ENCODE measurements at regions not wholly inside any gene's neighbourhood (a gene's known extent, or its start where the extent isn't known, plus 50 kb on each side); places are given as distances from the start of the nearest gene placed in this dataset.

DNA sequence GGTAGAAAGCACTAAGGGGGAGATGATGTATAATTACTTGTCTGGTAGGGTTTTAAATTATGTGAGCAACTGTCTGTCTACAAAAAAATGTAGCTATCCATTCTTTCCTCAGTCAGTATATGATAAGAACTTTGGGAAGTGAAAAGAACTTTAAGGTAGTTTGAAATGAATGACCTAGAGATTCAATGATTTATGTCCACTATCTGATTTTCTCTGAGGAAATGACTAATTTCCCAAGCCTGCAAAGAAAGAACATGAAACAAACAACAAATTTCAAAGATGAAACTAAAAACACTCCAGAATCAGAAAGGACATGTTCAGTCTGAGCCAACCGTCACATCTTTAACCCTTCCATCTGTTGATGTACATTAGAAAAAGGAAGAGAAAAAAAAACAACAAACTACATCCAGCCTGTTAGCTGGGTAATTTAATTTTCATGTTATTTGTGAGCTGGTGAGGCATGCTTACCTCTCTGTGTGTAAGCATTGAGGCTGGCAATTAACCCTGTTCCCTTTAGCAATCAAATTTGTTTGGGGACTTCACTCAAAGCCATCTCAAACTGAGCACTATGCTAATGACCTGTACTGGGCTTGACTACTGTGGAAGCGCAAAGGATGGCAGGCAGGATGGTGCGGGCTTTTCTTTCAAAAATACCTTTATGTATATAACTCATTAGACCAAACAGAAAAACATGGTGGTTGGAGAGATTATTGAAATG, 220.1 kb downstream of the TUSC7 start:
- DNase-seq (ENCODE audit: low read depth in 2 of 2), result no peak

DNA sequence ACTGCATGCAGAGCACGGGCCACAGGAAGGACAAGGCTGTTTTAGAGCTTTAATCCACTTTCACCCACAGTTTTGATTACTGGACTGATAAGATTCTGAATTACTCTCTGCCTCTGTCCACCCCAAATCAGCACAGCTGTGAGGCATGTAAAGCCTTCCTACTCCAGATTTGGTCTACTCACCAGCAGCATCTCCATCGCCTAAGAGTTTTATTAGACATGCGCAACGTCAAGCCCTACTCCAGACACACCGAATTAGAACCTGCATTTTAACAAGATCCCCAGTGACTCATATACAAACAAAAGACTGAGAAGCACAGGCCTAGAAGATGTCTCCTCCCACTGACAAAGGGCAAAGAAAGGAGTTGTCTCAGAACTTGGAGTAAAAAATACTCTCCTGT, 221.2 kb downstream of the TUSC7 start:
- DNase-seq (ENCODE audit: low read depth in 2 of 2), result no peak

DNA sequence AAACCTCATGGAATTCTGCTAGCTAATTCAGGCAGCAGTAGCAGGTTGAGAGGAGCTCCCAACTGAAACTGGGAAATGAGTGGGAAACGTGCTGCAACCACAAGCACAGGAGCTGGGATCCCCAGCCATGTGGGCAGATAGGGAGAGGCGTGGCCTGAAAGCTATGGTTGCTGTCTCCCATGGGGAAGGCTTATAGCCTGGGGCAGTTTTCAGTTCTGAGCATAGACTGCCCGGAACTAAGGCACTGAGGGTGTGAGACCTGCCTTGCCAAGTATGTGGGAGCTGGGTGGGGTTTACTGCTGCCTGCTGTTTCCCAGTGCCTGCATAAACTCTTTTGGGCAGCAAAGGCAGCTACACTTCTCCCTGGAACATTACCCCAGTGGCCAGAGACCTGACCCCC, 229.5 kb downstream of the TUSC7 start:
- DNase-seq (ENCODE audit: low read depth in 2 of 2), result no peak

DNA sequence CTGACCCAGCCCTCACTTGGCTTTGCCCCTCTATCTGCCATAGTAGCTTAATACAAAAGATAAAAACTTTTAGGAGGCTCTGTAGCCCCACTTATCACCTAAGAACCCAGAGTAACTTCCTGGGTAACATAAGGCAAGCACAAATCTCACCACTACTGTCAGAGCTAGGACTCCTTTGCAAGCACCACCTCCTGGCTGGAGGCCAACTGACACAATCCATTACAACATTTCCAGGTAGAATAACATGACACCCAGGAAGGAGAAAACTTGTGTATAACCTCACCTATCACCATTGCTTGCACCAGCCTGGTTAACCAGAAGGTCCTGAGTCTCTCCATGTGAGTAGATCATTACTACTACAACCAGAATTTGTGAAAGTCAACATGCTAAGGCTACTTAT, 230.0 kb downstream of the TUSC7 start:
- no peak for DNase-seq (ENCODE audit: low read depth in 2 of 2)

DNA sequence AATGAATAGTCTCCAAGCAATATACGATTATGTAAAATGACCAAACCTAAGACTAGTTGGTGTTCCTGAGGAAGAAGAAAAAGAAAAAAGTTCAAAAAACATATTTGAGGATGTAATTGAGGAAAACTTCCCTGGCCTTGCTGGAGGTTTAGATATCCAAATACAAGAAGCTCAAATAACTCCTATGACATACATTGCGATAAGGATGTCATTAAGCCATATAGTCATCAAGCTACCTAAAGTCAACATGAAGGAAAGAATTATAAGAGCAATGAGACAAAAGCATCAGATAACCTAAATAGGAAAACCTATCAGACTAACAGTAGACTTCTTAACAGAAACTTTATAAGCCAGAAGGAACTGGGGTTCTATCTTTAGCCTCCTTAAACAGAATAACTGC, 231.1 kb downstream of the TUSC7 start:
- no peak for DNase-seq (ENCODE audit: low read depth in 2 of 2)

DNA sequence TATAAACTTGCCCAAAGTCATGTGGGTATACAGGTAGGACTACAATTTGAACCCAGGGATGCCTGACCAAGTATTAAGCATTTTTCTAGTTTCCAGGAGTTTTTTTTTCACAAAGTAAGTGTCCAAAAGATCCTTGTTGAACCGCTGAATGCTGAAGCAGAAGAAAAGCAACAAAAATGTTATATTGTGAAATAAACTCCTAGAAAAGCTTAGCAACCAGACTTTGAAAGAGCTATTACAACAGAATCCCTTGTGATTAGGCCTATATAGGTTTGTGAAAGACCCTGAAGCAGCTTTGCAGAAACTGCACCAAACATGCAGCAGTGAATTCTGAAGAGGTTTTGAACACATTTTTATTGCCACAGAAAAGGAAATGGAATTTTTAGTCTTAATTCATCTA, 236.8 kb downstream of the TUSC7 start:
- no peak for DNase-seq (ENCODE audit: low read depth in 2 of 2)

DNA sequence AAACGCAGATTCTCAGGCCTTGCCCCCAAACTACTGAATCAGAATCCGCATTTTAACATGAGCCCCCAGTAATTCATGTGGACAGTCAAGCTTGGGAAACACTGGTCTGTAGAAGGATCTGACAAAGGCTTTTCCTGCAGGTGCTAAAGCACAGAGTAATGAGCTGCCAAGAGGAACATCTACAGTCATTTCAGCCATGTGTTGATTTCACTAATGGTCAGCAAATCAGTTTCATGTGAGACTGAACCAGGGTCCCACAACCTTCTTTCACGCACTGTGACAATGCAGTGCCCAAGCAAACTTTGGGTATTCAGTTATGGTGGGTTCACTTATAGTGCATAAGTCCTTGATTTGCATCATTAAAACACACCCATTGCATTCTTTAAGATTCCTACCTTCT, 237.6 kb downstream of the TUSC7 start:
- no peak for DNase-seq (ENCODE audit: low read depth in 2 of 2)

DNA sequence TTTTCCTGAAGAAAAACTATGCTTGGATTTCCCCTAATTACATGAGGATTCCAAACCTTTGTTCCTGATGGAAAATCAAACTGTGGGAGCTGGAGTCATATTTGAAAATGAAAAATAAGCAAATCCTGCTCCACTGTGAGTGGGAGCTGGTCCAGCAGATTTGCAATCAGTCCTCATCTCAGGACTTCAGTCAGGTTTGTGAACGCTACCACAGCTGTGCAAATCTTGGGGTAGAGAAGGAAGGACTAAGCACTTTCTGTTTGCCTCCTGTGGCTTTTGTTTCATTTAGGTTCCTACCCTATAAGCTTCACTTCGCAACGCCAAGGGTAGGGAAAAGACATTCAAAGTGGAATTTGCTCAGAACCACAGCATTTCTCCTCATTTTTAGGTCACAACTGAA, 238.2 kb downstream of the TUSC7 start:
- DNase-seq (ENCODE audit: low read depth in 2 of 2), result no peak

DNA sequence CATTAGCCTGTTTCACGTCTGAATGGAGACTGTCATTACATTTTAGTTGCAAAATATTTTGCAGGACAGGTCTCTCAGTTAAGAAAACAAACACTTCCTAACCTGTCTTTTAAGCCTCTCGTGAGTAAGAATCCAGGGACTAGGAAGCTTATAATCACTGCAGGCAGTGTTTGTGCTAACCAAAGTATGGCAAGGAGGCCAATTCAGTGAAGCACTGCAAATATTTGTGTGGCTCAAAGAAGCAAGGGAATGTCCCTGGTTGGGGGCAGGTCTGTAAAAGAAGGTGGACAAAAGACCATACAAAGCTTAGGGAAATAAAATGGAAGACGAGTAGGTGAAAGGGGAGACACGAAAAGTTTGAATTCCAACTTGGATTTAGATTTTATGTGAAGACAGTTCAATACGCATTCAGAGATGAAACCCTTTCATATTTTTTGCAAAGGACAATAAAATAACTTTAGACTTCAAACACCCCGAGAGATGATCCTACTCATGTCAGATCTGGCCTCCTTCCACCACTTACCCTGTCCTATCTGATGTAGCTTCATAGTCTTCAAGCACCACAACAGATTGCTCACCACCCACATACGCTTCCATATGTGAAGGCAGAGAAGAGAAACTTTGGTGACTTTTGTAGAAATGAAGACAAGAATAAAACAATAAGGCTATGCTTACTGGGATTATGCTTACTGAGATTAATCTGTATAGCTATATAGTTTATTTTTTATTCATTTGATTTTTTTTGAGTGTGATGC, 240.9 kb downstream of the TUSC7 start:
- no peak for DNase-seq (ENCODE audit: low read depth in 2 of 2)

DNA sequence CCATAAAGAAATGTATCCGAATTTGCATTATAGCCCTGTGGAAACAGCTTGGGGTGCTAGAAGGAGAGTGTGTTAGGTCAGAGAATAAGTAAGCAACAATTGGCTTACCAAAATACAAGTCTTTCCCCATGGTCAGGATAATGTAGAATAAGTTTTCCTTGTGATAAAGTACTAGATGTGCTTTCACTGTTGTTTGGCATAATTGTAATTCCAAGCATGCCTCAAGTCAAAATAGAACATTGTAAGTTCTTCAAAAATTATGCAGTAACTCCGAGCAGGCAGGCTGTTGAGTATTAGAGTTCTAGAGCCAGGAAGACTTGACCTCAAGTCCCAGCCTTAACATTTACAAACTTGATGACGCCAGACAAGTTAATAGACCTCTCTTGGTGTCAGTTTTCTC, 242.0 kb downstream of the TUSC7 start:
- DNase-seq (ENCODE audit: low read depth in 2 of 2), result no peak

DNA sequence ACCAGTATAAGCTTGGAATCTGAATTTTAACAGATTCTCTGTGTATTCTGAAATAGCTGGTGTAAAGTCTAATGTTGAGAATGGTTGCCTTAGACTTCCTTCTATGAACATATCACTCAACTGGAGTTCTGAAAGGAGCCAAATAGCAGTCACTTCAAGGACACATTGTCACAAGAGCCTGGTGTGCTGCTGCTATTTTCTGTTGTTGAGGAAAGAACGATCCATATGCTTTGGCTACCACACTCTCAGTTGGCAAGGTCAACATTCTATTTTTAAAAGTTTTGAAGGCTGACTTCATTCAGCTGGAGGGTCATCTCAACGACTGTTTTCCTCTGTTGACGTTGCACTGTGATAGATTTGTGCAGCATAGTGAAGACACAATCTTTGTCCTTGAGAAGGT, 248.7 kb downstream of the TUSC7 start:
- DNase-seq (ENCODE audit: low read depth in 2 of 2), result no peak

DNA sequence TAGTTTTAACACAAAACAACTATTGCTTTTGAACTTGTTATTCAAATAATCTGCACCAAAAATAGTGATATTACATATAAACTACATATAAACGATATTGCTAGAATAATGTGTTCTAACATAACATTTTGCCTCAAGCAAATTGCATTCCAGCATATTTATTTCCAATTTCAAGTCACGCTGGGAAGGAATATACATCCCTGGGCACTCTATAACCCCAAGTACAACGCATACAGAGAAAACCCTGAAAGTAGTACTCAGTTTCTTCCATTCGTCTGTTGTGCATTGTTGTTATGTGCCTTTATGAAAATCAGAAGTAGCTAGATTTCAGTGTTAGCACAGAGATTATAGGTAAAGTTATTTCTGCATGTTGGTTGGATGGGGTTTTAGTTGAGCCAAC, 251.5 kb downstream of the TUSC7 start:
- DNase-seq (ENCODE audit: low read depth in 2 of 2), result no peak

DNA sequence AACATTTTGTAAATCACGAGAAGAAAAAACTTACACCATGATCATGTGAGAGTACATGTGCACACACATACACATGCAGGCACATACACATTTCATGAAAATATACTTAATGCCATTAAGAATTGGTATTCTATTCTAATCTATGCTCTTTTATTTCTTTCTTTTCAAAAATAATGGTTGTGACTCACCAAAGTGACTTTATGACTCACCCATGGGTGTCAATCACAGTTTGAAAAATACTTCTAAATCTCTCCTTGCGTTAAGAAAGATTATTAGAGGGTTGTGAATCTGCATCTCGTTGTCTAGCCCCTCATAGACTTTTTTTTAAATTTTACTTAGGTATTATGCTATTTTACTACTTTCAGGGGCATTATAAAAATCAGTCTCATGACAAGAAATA, 254.2 kb downstream of the TUSC7 start:
- DNase-seq (ENCODE audit: low read depth in 2 of 2), result no peak

DNA sequence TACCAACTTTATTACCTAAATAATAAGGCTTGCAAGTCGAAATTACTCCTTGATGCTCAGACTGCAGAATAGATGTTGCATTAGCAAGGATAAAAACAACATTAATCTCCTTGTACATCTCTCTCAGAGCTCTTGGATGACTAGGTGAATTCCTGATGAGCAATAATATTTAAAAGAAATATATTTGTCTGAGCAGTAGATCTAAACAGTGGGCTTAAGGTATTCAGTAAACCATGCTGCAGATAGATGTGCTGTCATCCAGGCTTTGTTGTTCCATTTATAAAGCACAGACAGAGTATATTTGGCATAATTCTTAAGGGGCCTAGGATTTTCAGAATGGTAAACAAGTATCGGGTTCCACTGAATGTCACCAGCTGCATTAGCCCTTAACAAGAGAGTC, 257.1 kb downstream of the TUSC7 start:
- DNase-seq (ENCODE audit: low read depth in 2 of 2), result no peak

DNA sequence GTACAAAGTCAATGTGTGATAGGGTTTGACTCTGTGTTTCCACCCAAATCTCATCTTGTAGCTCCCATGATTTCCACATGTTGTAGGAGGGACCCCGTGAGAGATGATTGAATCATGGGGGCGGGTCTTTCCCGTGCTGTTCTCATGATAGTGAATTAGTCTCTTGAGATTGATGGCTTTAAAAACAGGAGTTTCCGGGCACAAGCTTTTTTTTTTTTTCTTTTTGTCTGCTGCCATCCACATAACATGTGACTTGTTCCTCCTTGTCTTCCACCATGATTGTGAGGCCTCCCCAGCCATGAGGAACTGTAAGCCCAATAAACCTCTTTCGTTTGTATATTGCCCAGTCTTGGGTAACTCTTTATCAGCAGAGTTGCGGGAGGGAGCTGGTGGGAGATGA, 259.6 kb downstream of the TUSC7 start:
- DNase-seq (ENCODE audit: low read depth in 2 of 2), result no peak

DNA sequence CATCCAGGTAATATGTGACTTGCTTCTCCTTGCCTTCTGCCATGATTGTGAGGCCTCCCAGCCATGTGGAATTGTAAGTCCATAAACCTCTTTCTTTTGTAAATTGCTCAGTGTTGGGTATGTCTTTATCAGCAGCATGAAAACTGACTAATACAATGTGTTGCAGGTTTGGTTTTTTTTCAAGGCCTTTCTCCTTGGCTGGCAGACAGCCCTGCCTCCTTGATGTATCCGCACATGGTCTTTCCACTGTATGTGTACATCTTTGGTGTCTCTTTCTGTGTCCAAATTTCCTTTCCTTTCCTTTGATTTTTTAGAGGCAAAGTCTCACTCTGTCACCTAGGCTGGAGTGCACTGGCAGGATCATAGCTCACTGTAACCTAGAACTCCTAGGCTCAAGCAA, 260.1 kb downstream of the TUSC7 start:
- DNase-seq (ENCODE audit: low read depth in 2 of 2), result no peak

DNA sequence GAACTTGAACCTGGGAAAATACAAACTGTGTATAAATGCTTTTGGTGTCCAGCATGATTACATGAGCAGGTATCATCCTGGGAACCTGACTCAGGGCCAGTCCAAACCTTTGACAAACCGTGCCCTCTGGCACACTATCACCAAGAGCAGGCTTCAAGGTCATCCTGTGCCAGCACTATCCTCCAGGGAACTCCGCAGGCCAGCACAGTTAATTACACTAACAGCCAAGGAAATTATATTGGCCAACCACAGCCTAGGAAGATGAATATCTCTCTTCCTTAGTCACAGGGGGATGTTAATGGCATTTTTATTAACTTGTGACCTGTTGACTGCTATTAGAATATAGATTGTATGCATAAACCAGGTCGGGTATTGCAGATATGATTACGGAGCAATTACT, 262.0 kb downstream of the TUSC7 start:
- DNase-seq (ENCODE audit: low read depth in 2 of 2), result no peak

DNA sequence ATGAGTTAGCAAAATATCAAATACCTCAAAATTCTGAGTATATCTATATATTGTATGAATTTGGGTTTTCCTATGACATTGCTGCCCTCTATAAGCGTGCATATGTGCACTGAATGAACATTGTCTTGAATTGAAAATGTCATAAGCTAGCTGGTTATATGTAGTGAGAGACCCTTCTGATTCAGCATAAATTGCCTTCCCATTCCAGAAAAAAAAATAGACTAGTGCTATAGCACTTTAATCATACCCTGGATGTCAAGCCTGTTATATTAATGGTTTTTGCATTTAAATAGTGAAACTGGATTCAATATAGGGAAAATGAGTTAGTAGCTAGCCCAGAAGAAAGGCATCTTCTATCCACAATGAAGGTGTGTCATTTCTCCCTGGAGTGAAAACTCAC, 265.1 kb downstream of the TUSC7 start:
- no peak for DNase-seq (ENCODE audit: low read depth in 2 of 2)

DNA sequence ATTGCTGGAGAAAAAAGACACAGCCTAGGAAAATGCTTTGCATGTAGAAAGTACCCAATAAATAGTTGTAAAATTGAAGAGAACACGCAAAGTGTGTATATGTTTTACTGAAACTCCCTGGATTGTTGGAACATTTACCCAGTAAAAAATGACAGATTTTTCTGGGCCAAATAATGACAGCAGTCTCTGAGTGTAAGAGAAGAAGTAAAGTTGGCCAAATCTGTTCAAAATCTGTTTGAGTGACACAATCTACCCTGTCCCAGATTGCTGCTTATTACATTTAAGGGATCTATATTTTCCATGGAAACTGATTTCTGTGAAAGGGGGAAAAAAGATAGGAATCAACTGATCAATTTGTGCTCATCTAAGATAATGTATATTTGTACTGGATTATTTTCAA, 267.9 kb downstream of the TUSC7 start:
- no peak for DNase-seq (ENCODE audit: low read depth in 2 of 2)

DNA sequence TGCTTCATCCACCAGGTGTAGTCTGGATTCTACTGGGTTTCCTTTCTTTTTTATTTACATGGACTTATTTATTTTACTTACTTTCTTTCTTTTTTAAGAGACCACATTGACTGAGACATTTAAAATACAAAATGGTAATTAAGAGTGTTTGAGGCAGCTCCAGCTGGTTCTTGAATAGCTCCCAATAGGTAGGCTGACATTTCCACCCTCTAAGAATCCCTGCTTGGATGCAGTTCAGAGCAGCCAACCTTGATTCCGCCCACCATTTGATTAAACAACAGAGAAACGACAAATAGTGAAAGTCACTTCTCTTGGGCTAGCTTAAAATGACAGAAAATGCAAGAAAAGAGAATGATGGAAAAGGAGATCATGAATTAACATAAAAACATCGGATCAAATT, 270.5 kb downstream of the TUSC7 start:
- no peak for DNase-seq (ENCODE audit: low read depth in 2 of 2)

DNA sequence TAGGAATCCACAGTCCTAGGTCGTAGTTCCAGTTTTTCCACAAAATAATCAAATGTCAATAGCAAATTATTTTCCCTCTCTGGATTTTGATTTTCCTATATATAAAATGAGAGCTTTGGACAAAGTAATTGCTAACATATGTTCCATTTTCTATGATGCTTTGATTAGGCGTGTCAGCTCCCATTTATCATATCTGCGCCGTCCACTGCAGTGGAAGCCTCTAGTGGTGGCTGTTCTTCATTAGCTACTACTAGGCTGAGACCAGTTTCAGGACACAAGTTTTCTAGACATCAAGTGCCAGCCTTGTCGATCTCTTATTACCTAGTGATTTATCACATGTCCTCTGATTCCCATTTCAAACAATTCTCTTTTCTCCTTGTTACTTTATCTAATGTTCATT, 271.5 kb downstream of the TUSC7 start:
- DNase-seq (ENCODE audit: low read depth in 2 of 2), result no peak

DNA sequence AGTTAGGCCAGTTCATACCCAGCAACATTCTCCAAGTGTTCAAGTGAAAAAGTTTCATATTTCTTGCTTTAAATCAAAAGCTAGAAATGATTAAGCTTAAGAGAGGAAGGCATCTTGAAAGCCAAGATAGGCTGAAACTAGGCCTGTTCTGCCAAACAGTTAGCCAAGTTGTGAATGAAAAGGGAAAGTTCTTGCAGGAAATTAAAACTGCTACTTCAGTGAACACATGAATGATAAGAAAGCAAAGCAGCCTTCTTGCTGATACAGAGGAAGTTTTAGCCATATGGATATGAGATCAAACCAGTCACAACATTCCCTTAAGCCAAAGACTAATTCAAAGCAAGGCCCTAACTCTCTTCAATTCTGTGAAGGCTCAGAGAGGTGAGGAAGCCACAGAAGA, 274.7 kb downstream of the TUSC7 start:
- no peak for DNase-seq (ENCODE audit: low read depth in 2 of 2)

DNA sequence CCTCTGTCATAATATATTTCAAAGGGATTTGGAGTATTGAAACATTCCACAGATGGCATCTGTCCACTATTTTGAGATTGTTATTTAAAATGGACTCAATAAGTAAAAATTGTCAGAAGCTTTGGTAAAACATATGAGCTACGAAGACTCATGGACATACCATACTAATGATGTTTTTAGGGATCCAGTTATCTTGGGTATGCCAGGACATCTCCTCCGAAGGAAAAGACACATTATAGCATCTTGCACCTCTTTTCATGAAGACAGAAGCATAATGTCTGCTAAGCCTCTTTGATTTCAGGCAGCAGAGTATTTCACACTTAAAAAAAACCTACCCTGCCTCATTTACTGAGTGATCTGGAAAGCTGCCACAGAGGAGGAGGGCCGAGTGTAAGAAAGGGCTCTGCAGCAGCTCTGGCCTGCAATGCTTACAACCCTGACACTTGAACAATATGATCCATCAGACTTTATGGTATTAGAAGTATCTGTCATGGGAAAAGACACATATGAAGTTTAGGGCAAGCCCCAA, 284.8 kb downstream of the TUSC7 start:
- no peak for DNase-seq (ENCODE audit: low read depth in 2 of 2)

DNA sequence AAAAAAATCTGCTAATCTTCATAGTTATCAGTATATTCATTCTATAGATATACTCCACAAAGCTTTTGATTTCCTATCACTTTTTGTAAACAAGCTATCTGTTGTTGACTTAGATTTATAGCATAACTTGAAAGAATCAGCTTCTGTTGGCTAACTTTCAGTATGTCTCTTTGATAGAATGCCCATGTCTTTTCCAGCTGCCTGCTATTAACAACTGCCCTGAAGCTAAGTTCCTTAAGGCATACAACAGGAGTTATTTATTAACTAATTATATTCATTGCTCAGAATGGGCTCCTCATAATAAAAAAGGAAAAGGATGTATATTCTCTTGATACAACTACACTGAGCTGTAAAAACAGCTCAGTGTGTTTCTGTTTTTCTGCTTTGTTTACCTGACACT, 293.9 kb downstream of the TUSC7 start:
- DNase-seq (ENCODE audit: low read depth in 2 of 2), result no peak
